GM18511 (cell line): ENCODE measurements at regions not wholly inside any gene's neighbourhood (a gene's known extent, or its start where the extent isn't known, plus 50 kb on each side); places are given as distances from the start of the nearest gene placed in this dataset.

Experiments
- ATAC-seq: cut with Tn5 transposase; IDR thresholded peaks from one replicate; pipeline ENCODE4 v1.9.1; 2021; ENCODE audit warnings: mild to moderate bottlenecking, moderate library complexity; ENCODE audit not compliant: unreplicated experiment

GRCh38 chr6:167643223-167643622 lies 183.5 kb upstream of the AFDN start:
- no peak for ATAC-seq

- no peak for ATAC-seq
Observed at GRCh38 chr6:167643716-167644115, 183.0 kb upstream of the AFDN start.

GRCh38 chr6:167644412-167645132 lies 182.1 kb upstream of the AFDN start:
- ATAC-seq = no peak

- no peak for ATAC-seq
Observed at GRCh38 chr6:167645368-167645767, 181.3 kb upstream of the AFDN start.

- ATAC-seq = no peak
Observed at GRCh38 chr6:167647306-167647705, 179.4 kb upstream of the AFDN start.

GRCh38 chr6:167647737-167648470 lies 178.8 kb upstream of the AFDN start:
- no peak for ATAC-seq

GRCh38 chr6:167648501-167649278 lies 178.0 kb upstream of the AFDN start:
- ATAC-seq = no peak

GRCh38 chr6:167649476-167649875 lies 177.2 kb upstream of the AFDN start:
- ATAC-seq = no peak

GRCh38 chr6:167650730-167651317 lies 175.9 kb upstream of the AFDN start:
- ATAC-seq = no peak

- ATAC-seq = no peak
Observed at GRCh38 chr6:167651318-167652041, 175.2 kb upstream of the AFDN start.

- ATAC-seq = no peak
Observed at GRCh38 chr6:167652042-167652700, 174.5 kb upstream of the AFDN start.

- no peak for ATAC-seq
Observed at GRCh38 chr6:167652701-167653095, 174.0 kb upstream of the AFDN start.

- no peak for ATAC-seq
Observed at GRCh38 chr6:167653561-167653960, 173.2 kb upstream of the AFDN start.

- no peak for ATAC-seq
Observed at GRCh38 chr6:167654389-167654788, 172.3 kb upstream of the AFDN start.

GRCh38 chr6:167655174-167655821 lies 171.4 kb upstream of the AFDN start:
- ATAC-seq = no peak

- no peak for ATAC-seq
Observed at GRCh38 chr6:167658106-167658505, 168.6 kb upstream of the AFDN start.

- ATAC-seq = no peak
Observed at GRCh38 chr6:167659046-167659445, 167.7 kb upstream of the AFDN start.

- ATAC-seq = no peak
Observed at GRCh38 chr6:167660424-167660823, 166.3 kb upstream of the AFDN start.

GRCh38 chr6:167660944-167661551 lies 165.7 kb upstream of the AFDN start:
- ATAC-seq = no peak
